Hematopoietic multipotent progenitor cell (in vitro differentiated cells): ENCODE measurements at regions not wholly inside any gene's neighbourhood (a gene's known extent, or its start where the extent isn't known, plus 50 kb on each side); places are given as distances from the start of the nearest gene placed in this dataset.

ENCODE experiments used
- DNase-seq, 3 donors: peaks; one replicate each; pipeline ENCODE4 v3.0.0-alpha.2; 2011 to 2015; ENCODE audit warnings: low read depth in 2 of 3, low spot score in 2 of 3

- no peak for DNase-seq
Measured at GRCh38 chr18:27649621-27650020, 464.5 kb upstream of the CHST9 start.

- no peak for DNase-seq
Measured at GRCh38 chr18:27645929-27646328, 460.8 kb upstream of the CHST9 start.

DNA sequence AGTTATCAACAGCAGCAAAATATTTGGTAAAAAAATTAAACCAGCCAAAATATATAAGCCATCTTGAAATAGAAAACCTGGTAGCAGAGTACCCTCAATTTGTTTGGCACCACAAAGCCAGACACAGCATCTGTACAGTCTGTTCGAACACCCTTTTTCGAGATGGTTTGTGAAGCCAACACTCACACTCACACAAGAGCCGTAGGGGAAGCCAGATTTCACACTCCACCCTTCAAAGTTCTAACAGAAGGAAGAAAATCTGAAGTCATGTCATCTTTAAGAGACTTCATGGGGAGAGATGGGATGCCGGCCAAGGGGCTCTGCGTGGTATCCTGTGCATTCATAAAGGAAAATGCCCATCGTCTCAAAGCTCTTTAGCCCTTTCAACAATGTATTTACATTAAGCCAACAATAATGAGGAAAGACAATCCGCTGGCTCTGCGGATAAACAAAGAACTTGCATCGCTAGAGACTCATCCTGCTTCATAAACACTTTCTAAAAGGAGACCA lies 451.5 kb upstream of the CHST9 start:
- no peak for DNase-seq

- no peak for DNase-seq
Measured at GRCh38 chr18:27632706-27633105, 447.6 kb upstream of the CHST9 start.

GRCh38 chr18:27627927-27628326 lies 442.8 kb upstream of the CHST9 start:
- no peak for DNase-seq

DNA sequence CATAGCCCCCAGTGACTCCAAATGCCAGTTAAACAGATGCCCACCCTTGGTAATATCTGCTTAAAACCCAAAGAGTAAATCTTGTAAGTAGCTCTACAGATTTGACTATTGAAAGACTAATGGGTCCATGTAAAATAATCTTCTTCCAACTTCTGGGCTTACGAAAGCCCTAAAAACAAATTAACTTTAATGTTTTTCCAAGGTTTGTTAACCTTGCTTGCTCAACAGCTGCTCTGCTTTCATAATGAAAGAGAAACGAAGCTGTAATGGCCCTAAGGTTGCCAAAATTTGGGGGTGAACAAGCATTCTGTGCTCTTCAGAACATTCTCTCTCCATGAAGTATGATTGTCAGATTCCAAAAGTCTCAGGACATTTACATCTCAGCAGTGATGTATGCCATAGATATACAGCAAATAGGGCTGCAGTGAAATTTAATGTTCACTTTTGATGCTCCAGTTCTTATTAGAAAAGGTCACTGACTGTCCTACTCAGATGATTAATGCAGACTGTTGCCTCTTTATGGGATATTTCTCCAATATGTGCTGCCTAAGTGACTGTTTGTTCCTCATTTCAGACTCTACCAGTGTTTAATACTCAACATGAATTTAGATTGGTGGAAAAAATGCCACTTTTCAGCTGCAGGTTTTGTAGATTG lies 436.3 kb upstream of the CHST9 start:
- DNase-seq: no peak

- DNase-seq: no peak
Measured at GRCh38 chr18:27619906-27620305, 434.8 kb upstream of the CHST9 start.

DNA sequence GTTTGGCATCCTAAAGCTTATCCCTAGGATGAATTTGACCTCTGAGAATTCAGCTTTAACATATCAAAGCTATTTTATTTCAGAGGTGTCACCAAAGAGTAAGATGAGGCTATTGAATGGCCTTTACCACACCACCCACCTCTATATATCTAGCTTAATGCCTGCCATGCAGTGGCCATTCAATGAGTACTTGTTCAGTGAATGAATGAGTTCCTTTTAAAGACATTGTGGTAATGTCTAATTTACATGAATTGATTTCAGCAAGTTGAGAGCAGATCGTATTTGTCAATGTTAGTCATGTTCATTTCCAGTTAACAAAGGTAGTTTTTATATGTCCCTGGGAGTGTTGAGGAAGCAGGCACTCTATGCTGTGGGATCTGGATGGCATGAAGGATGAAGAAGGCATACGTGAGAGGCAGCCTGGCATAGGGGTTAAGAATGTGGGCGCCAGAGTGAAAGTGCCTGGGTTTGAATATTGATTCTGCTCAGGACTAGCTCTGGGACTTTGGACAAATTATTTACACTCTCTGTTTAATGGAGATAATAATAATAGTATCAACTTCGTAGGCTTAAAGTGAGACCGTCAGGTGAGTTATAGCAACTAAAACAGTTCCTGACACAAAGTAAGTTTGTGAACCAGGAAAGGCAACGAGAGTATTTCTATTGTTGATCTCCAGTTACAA lies 434.1 kb upstream of the CHST9 start:
- DNase-seq: no peak

- DNase-seq: no peak
Measured at GRCh38 chr18:27616324-27616723, 431.2 kb upstream of the CHST9 start.

DNA sequence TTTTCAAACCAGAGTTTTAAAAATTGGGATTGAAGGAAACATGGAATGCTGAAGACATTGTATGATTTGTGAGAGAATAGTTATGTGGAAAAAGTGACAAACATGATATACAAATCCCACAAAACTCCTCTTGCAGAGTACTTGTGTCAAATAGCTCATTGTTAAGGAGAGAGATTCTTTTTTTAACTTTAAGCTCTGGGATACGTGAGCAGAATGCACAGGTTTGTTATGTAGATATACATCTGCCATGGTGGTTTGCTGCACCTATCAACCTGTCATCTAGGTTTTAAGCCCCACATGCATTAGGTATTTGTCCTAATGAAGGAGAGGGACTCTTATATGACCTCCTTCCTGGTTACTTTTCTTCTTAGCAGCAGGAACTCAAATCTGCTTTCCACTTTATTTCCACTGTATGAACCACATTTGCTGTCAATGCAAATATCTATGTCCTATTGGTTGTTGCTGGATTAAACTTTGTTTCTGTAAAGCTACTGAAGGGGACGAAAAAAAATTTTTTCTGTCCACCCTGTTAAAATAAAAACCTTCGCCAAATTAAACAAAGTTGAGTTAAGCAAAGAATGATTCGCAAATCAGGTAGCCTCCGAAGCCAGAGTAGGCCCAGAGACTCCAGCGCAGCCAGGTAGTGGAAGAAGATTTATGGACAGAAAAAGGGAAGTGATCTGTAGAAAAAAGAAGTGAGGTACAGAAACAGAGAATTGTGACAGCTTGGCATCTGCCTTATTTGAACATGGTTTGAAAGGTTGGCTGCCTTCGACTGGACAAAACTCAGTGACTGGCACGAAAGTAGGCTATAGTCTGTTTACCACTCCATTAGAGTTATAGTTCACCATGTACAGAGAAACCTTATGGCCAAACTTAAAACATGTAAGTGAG lies 430.1 kb upstream of the CHST9 start:
- DNase-seq: no peak

- DNase-seq: no peak
Measured at GRCh38 chr18:27609221-27609620, 424.1 kb upstream of the CHST9 start.

GRCh38 chr18:27608742-27609141 lies 423.6 kb upstream of the CHST9 start:
- DNase-seq: no peak

- DNase-seq: no peak
Measured at GRCh38 chr18:27608174-27608573, 423.1 kb upstream of the CHST9 start.

DNA sequence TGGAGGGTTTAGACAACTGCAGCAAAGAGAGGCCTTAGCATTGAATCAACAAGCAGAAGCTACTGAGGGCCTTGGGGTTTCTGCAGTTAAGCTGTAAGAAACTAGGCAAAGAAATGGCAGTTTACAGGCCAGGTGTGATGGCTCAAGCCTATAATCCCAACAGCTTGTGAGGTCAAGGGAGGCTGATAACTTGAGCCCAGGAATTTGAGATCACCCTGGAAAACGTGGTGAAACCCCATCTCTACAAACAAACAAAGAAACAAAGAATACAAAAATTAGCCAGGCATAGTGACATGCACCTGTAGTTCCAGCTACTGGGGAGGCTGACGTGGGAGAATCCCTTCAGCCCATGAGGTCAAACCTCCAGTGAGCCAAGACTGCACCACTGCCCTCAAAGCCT lies 421.6 kb upstream of the CHST9 start:
- DNase-seq: no peak

- peak in 2 of 3 donors; percentile 29 to 57 for DNase-seq
Measured at GRCh38 chr18:27605107-27605834, 420.2 kb upstream of the CHST9 start.

DNA sequence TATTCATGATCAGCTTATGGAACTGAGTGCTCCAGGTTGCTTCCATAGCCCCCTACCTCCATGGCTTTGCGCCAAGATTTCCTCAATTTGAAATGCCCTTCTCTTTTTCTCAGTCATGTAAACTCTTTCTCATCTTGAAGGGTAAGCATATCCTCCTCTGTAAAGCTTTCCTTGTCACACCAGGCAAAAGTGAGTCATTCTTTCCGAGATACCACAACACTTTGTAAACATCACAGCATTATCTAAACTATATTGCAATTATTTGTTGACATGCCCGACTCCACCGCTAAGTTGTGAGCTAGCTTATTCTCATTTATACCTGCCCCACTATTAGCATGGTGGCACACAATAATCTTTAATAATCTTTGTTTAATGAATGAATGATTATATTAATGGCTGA lies 419.5 kb upstream of the CHST9 start:
- DNase-seq: no peak

DNA sequence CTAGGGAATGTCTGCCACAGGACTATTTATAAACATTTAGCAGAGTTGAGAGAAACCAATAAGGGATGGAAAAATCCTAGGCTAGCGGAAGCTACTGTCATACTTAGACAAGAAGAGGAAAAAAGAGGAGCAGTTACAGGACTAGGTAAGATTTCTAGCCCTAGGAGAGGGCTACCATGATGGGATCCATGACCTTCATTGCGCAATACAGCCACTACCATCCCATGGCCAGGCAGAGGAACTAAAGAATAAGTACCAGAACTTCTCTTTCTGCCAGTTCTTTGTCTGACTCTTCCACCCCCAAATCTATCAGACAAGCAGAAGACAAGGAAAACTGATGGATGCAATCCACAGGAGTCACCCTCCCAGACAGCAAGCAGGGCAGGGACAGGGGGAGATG lies 417.0 kb upstream of the CHST9 start:
- DNase-seq: no peak

GRCh38 chr18:27600245-27600644 lies 415.1 kb upstream of the CHST9 start:
- DNase-seq: no peak

DNA sequence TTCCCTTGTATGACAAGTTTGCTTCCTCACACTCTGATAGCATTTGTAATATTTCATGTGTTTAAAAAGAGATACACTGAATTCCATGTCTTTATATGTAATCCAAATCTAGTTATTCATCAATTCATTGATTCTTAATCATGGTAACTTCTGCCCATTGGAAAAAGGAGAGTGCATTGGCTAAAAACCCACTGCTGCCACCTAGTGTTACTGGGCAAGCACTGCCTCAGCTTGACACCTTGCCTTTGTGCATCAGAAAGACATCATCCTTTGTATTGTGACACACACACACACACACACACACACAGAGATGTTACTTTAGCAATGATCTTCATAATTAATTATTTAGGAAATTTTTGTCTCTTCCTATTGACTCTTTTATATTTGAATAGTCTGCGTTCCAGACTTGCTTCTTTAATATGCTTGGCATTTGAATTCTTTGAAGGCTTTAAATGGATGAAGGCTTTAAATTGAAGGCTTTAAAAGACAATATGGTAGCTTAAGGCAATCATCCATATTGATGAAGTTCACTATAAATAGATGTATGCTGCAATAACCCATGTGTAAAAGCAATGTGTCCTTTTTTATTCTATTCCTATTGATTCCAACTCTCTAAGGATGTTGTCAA lies 414.2 kb upstream of the CHST9 start:
- peak in 2 of 3 donors; percentile 23 to 40 for DNase-seq

DNA sequence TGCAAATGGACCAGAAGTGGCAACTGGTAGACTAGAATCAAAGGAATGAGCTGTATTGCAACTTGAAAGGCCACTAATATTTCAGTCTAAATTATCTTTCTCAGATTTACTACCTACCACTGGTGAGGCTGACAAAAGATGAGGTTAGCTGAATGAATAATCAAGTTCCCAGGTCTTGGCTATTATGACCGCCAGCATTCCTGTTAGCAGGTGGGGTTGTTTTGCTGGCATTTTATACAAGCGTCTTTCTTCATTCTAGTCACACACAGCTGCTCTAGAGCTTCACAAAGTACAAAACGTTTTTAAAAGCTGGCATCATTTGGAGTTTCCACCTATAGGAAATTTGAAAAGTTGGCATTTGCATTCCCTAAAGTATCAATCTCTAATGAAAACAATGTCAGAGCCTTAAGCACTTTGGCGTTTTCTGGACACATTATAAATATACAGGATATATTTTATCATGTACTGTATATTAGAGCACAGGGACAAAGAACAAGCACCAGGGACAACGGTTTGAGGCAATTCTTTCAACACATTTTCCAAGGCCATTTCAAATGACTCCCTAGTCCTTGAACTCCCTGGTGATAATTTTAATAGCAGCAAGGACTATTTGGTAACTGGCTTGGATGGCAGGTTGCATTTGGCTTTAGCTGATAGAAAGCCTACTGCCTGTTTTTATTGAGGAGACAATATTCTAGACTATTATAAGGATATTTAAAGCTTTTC lies 410.2 kb upstream of the CHST9 start:
- no peak for DNase-seq
